PFSK-1 (cell line): ENCODE measurements at regions not wholly inside any gene's neighbourhood (a gene's known extent, or its start where the extent isn't known, plus 50 kb on each side); places are given as distances from the start of the nearest gene placed in this dataset.

Experiments
- FOXP2 ChIP-seq: optimal IDR thresholded peaks from 2 replicates; pipeline ENCODE3; 2011; ENCODE audit warnings: borderline replicate concordance, control low read depth, inconsistent platforms; ENCODE audit not compliant: insufficient read depth; ENCODE audit errors: extremely low read length, extremely low read depth
- POLR2AphosphoS5 ChIP-seq: IDR thresholded peaks from 2 replicates; pipeline ENCODE4 v1.6.1; 2012; ENCODE audit warnings: low read depth, mild to moderate bottlenecking, control low read depth, low read length, moderate library complexity
- REST ChIP-seq, 2 experiments: IDR thresholded peaks; 2 replicates each; pipeline versions ENCODE4 v1.6.1 to v1.8.0; 2011 to 2012; ENCODE audit warnings: low read depth in 2 of 2, low read length in 2 of 2, control low read depth in 1 of 2, inconsistent platforms in 1 of 2, mild to moderate bottlenecking in 1 of 2, moderate library complexity in 1 of 2; ENCODE audit not compliant: insufficient read depth in 1 of 2
- SIN3A ChIP-seq: IDR thresholded peaks from 2 replicates; pipeline ENCODE4 v1.6.1; 2012; ENCODE audit warnings: mild to moderate bottlenecking, low read length, moderate library complexity, borderline replicate concordance; ENCODE audit not compliant: insufficient read depth
- TAF1 ChIP-seq: IDR thresholded peaks from 2 replicates; pipeline ENCODE4 v1.6.1; 2012; ENCODE audit warnings: low read length, control low read depth, borderline replicate concordance; ENCODE audit not compliant: insufficient read depth

- TF ChIP-seq TAF1 = no peak
- TF ChIP-seq FOXP2 = no peak
- no peak for TF ChIP-seq POLR2AphosphoS5
- TF ChIP-seq SIN3A = no peak
- no peak for TF ChIP-seq REST (IDR thresholded peaks at IDR 0.05; ENCODE audit: insufficient read depth in 1 of 2, low read depth in 2 of 2, low read length in 2 of 2)
Observed at GRCh38 chr1:68827261-68827660, 330.4 kb upstream of the DEPDC1 start.

GRCh38 chr1:68828013-68828412, 331.1 kb upstream of the DEPDC1 start:
- TF ChIP-seq REST (IDR thresholded peaks at IDR 0.05; ENCODE audit: insufficient read depth in 1 of 2, low read depth in 2 of 2, low read length in 2 of 2) (no peak), SIN3A (no peak), POLR2AphosphoS5 (no peak), TAF1 (no peak), FOXP2 (no peak)

GRCh38 chr1:68831281-68831680, 334.4 kb upstream of the DEPDC1 start:
- no peak for TF ChIP-seq TAF1
- TF ChIP-seq FOXP2 = no peak
- no peak for TF ChIP-seq SIN3A
- TF ChIP-seq POLR2AphosphoS5 = no peak
- TF ChIP-seq REST (IDR thresholded peaks at IDR 0.05; ENCODE audit: insufficient read depth in 1 of 2, low read depth in 2 of 2, low read length in 2 of 2) = no peak

- no peak for TF ChIP-seq TAF1
- TF ChIP-seq REST (IDR thresholded peaks at IDR 0.05; ENCODE audit: insufficient read depth in 1 of 2, low read depth in 2 of 2, low read length in 2 of 2) = no peak
- no peak for TF ChIP-seq FOXP2
- TF ChIP-seq POLR2AphosphoS5 = no peak
- TF ChIP-seq SIN3A = no peak
Observed at GRCh38 chr1:68848017-68848416, 351.1 kb upstream of the DEPDC1 start.

- TF ChIP-seq POLR2AphosphoS5 (no peak), SIN3A (no peak), FOXP2 (no peak), REST (IDR thresholded peaks at IDR 0.05; ENCODE audit: insufficient read depth in 1 of 2, low read depth in 2 of 2, low read length in 2 of 2) (no peak), TAF1 (no peak)
Observed at GRCh38 chr1:68868606-68869005, 371.7 kb upstream of the DEPDC1 start.
